K562 (cell line): ENCODE measurements at regions not wholly inside any gene's neighbourhood (a gene's known extent, or its start where the extent isn't known, plus 50 kb on each side); places are given as distances from the start of the nearest gene placed in this dataset.

ENCODE experiments used
- CHD2 ChIP-seq: IDR thresholded peaks from 2 replicates; pipeline ENCODE4 v1.6.1; 2011; ENCODE audit warnings: low read depth, low read length
- CREB5 ChIP-seq: fragments of 250-450 bp; sonication (Bioruptor Pico); IDR thresholded peaks from 2 replicates; pipeline ENCODE4 v1.5.0; 2020; ENCODE audit warnings: mild to moderate bottlenecking
- MTA2 ChIP-seq: fragments of 450-650 bp; IDR thresholded peaks from 2 replicates; pipeline ENCODE4 v1.6.1; 2016; ENCODE audit warnings: low read depth
- NFIX ChIP-seq: fragments of 250-450 bp; sonication (Bioruptor Pico); IDR thresholded peaks from 2 replicates; pipeline ENCODE4 v1.4.0; 2020; ENCODE audit warnings: low read depth, mild to moderate bottlenecking, moderate library complexity
- PHB ChIP-seq: fragments of 250-450 bp; sonication (Bioruptor Pico); IDR thresholded peaks from 2 replicates; pipeline ENCODE4 v1.5.0; 2021
- ZBTB33 ChIP-seq: sonication (generic); formaldehyde crosslinking; IDR thresholded peaks from 2 replicates; pipeline ENCODE4 v1.8.1; 2023; ENCODE audit warnings: mild to moderate bottlenecking, missing genetic modification reagents
- ZKSCAN1 ChIP-seq: fragments of 150-350 bp; IDR thresholded peaks from 2 replicates; pipeline ENCODE4 v1.6.1; 2016; ENCODE audit warnings: low read depth, low read length
- ZNF133 ChIP-seq: fragments of 250-450 bp; sonication (Bioruptor Pico); IDR thresholded peaks from 2 replicates; pipeline ENCODE4 v1.4.0; 2020; ENCODE audit warnings: mild to moderate bottlenecking
- ZNF347 ChIP-seq: fragments of 450-650 bp; formaldehyde crosslinking; IDR thresholded peaks from 2 replicates; pipeline ENCODE4 v1.4.0; 2020; ENCODE audit warnings: low read depth, mild to moderate bottlenecking, moderate library complexity
- TF ChIP-seq, protein P1 (sequence below): sonication (generic); formaldehyde crosslinking; IDR thresholded peaks from 2 replicates; pipeline ENCODE4 v1.8.1; 2022; ENCODE audit warnings: missing genetic modification reagents

DNA sequence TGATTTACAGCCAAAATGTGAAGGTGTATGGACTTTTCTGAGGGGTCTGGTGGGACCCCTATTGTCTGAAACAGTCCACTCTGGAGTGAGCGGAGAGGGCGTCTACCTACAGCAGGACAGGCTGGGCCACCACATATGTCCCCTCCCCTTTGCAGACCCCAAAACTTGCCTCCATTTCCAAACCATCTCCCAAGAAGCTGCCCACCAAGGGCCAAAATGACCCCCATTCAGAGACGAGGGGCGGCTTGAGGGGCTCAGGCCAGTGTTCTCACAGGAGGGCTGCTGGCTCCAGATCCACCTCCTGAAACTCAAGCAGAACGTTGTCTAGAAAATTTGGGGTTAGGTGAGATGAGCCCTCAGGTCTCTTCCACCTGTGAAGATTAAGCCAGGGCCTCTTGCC lies 161.1 kb upstream of the SALL3 start (continued):
- TF ChIP-seq ZBTB33 (CRISPR knock-in tag) (no peak), CREB5 (CRISPR knock-in tag) (no peak), ZNF347 (CRISPR knock-in tag) (no peak), MTA2 (no peak), NFIX (CRISPR knock-in tag) (no peak), ZNF133 (no peak), CHD2 (no peak), ZKSCAN1 (no peak), PHB (CRISPR knock-in tag) (no peak)
- TF ChIP-seq, protein P1, sequence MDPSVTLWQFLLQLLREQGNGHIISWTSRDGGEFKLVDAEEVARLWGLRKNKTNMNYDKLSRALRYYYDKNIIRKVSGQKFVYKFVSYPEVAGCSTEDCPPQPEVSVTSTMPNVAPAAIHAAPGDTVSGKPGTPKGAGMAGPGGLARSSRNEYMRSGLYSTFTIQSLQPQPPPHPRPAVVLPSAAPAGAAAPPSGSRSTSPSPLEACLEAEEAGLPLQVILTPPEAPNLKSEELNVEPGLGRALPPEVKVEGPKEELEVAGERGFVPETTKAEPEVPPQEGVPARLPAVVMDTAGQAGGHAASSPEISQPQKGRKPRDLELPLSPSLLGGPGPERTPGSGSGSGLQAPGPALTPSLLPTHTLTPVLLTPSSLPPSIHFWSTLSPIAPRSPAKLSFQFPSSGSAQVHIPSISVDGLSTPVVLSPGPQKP (CRISPR knock-in tag) = no peak
